ENCODE measurements at regions not wholly inside any gene's neighbourhood (a gene's known extent, or its start where the extent isn't known, plus 50 kb on each side); places are given as distances from the start of the nearest gene placed in this dataset.

- Histone ChIP-seq H3K4me1 (no peaks in the 10 kb centered on the region), H3K36me3 (no peaks in the 10 kb centered on the region), H3K9me3 (no peaks in the 10 kb centered on the region), H3K27ac (no peak overlapping the region), H3K27me3 (no peaks in the 10 kb centered on the region), H3K4me3 (no peak overlapping the region)
- no peak for DNase-seq (ENCODE audit: extremely low spot score in 2 of 2)
- intact Hi-C loops (cut with DNase I), result no loop called here
- TF ChIP-seq CTCF (IDR thresholded peaks at IDR 0.05) (no peak), POLR2AphosphoS5 (IDR thresholded peaks at IDR 0.05; ENCODE audit: insufficient read depth in 1 of 2, low read depth in 1 of 2) (no peak), POLR2A (IDR thresholded peaks at IDR 0.05) (no peak)
Measured at GRCh38 chr10:105963334-105963884, 1201.1 kb downstream of the SORCS1 start.

DNA sequence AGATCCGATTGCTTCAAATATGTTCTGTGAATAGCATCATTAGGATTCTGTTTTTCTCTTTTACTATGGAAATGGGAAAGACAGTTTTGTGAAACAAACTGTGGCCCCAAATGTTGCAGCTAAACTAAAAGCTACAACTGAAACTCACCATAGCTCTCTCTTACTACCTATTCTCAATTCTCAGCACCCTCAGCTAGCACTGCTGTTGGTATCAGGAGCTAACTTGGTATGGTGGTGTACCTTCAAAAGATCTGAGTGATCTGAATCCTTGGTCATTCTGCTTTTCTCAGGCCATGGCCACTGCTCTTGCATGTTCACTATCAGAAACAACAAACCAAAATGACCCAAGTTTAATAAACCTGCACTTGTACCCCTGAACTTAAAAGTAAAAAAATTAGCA, 1208.0 kb downstream of the SORCS1 start:
- Histone ChIP-seq H3K4me1 (no peaks in the 10 kb centered on the region), H3K9me3 (no peaks in the 10 kb centered on the region), H3K4me3 (no peak overlapping the region), H3K27ac (no peak overlapping the region), H3K36me3 (no peaks in the 10 kb centered on the region), H3K27me3 (no peaks in the 10 kb centered on the region)
- no peak for TF ChIP-seq POLR2A (IDR thresholded peaks at IDR 0.05)
- no peak for TF ChIP-seq CTCF (IDR thresholded peaks at IDR 0.05)
- no peak for TF ChIP-seq POLR2AphosphoS5 (IDR thresholded peaks at IDR 0.05; ENCODE audit: insufficient read depth in 1 of 2, low read depth in 1 of 2)
- no peak for DNase-seq (ENCODE audit: extremely low spot score in 2 of 2)
- intact Hi-C loops (cut with DNase I), result no loop called here

GRCh38 chr10:105953861-105954260, 1210.6 kb downstream of the SORCS1 start:
- intact Hi-C loops (cut with DNase I), result no loop called here
- H3K4me1 ChIP-seq, result no peaks in the 10 kb centered on the region
- H3K4me3 ChIP-seq, result no peak overlapping the region
- no peaks in the 10 kb centered on the region for H3K27me3 ChIP-seq
- H3K36me3 ChIP-seq, result no peaks in the 10 kb centered on the region
- H3K27ac ChIP-seq, result no peak overlapping the region
- H3K9me3 ChIP-seq, result no peaks in the 10 kb centered on the region
- DNase-seq (ENCODE audit: extremely low spot score in 2 of 2), result no peak
- TF ChIP-seq POLR2A (IDR thresholded peaks at IDR 0.05), result no peak
- TF ChIP-seq CTCF (IDR thresholded peaks at IDR 0.05), result no peak
- TF ChIP-seq POLR2AphosphoS5 (IDR thresholded peaks at IDR 0.05; ENCODE audit: insufficient read depth in 1 of 2, low read depth in 1 of 2), result no peak

DNA sequence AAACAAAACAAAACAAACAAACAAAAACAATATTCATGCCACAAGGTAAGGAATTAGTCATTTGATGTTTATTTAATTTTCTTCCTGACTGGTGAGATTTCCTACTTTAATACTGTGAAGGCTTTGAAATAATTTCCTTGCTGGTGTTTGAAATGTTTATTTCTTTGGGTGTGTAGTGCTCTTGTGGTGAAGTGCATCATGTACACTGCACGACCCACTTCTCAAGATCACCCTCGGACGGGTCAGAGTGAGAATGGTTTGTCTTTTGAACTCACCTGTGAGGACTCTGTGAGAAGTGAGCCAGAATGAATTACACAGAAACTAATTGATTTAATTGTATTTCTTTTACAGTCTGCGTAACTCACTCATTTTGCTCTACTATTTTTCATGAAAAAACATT, 1211.5 kb downstream of the SORCS1 start:
- Histone ChIP-seq H3K36me3 (no peaks in the 10 kb centered on the region), H3K27ac (no peak overlapping the region), H3K9me3 (no peaks in the 10 kb centered on the region), H3K4me3 (no peak overlapping the region), H3K27me3 (no peaks in the 10 kb centered on the region), H3K4me1 (no peaks in the 10 kb centered on the region)
- no peak for DNase-seq (ENCODE audit: extremely low spot score in 2 of 2)
- no peak for TF ChIP-seq POLR2A (IDR thresholded peaks at IDR 0.05)
- intact Hi-C loops (cut with DNase I), result no loop called here

- H3K36me3 ChIP-seq, result no peaks in the 10 kb centered on the region
- intact Hi-C loops (cut with DNase I), result no loop called here
- no peak for DNase-seq (ENCODE audit: extremely low spot score in 2 of 2)
- no peaks in the 10 kb centered on the region for H3K4me1 ChIP-seq
- H3K27me3 ChIP-seq, result no peaks in the 10 kb centered on the region
- no peak overlapping the region for H3K27ac ChIP-seq
- H3K4me3 ChIP-seq, result no peak overlapping the region
- TF ChIP-seq POLR2AphosphoS5 (IDR thresholded peaks at IDR 0.05; ENCODE audit: insufficient read depth in 1 of 2, low read depth in 1 of 2), result peak in 1 of 2 donors; percentile 26
- TF ChIP-seq POLR2A (IDR thresholded peaks at IDR 0.05), result no peak
- H3K9me3 ChIP-seq, result no peaks in the 10 kb centered on the region
Measured at GRCh38 chr10:105952153-105952552, 1212.4 kb downstream of the SORCS1 start.

DNA sequence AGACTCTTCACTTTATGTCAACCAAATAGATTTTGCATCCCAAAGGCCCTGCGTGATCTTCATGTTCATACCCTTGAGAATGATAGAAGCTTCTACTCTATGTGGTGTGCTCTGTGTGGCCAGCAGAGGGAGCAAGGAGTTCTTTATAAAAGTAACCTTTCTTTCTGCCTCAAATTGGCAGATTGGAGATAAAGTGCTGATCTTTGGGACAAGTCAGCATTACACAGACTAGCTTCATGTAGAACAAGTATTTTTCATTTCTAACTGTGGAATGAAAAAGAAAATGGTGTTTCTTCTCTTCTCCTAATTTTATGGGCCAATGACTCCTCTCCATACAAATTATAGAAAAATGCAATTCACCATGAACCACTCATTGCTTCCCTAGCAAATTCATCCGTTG, 1214.1 kb downstream of the SORCS1 start:
- DNase-seq (ENCODE audit: extremely low spot score in 2 of 2), result no peak
- H3K27ac ChIP-seq, result no peak overlapping the region
- intact Hi-C loops (cut with DNase I), result no loop called here

More for the DNA sequence above, 1214.1 kb downstream of the SORCS1 start:
- no peaks in the 10 kb centered on the region for H3K4me1 ChIP-seq
- H3K36me3 ChIP-seq, result no peaks in the 10 kb centered on the region
- H3K4me3 ChIP-seq, result no peak overlapping the region
- TF ChIP-seq CTCF (IDR thresholded peaks at IDR 0.05), result peak in 2 of 3 experiments; percentile 33 to 42
- no peak for TF ChIP-seq POLR2AphosphoS5 (IDR thresholded peaks at IDR 0.05; ENCODE audit: insufficient read depth in 1 of 2, low read depth in 1 of 2)
- H3K27me3 ChIP-seq, result no peaks in the 10 kb centered on the region
- no peaks in the 10 kb centered on the region for H3K9me3 ChIP-seq
